ENCODE measurements at regions not wholly inside any gene's neighbourhood (a gene's known extent, or its start where the extent isn't known, plus 50 kb on each side); places are given as distances from the start of the nearest gene placed in this dataset.
"Not testable (repeated sequence)": the region's sequence is repeated elsewhere in the genome, so short reads cannot be mapped to it uniquely, and the experiment has no call there.

GRCh38 chr4:81722290-81722851 lies 250.7 kb upstream of the RASGEF1B start:
- no peak overlapping the region for H3K27ac ChIP-seq (ENCODE audit: low read length)
- POLR2A ChIA-PET = no interaction called here
- no peaks in the 10 kb centered on the region for H3K27me3 ChIP-seq (ENCODE audit: control insufficient read depth, insufficient read depth, low read length)
- DNase-seq (ENCODE audit: low read depth, low spot score) (no peak), ATAC-seq (no peak)
- no peaks in the 10 kb centered on the region for H3K9me3 ChIP-seq (ENCODE audit: control insufficient read depth, insufficient read depth, low read depth, low read length)
- in situ Hi-C loops (cut with HindIII; ENCODE audit: low pct_unique_long_range_greater_than_20kb, low sequenced_read_pairs) = no loop called here
- H3K36me3 ChIP-seq (ENCODE audit: control insufficient read depth, insufficient read depth, low read length) = no peaks in the 10 kb centered on the region
- TF ChIP-seq POLR2AphosphoS5 (IDR thresholded peaks at IDR 0.05; ENCODE audit: low read depth, low read length) = no peak
- no peak for TF ChIP-seq CTCF (IDR thresholded peaks at IDR 0.05)
- TF ChIP-seq SIN3A (IDR thresholded peaks at IDR 0.05; ENCODE audit: borderline replicate concordance, insufficient read depth, low read depth, low read length) = no peak
- no peak for TF ChIP-seq TCF7L2 (IDR thresholded peaks at IDR 0.05; ENCODE audit: low read depth, low read length)
- no peak for TF ChIP-seq REST (IDR thresholded peaks at IDR 0.05; ENCODE audit: insufficient read depth in 1 of 2, low read depth in 2 of 2, low read length in 1 of 2)
- no peaks in the 10 kb centered on the region for H3K4me1 ChIP-seq (ENCODE audit: control insufficient read depth, insufficient read depth, low read length)
- no peak overlapping the region for H3K4me3 ChIP-seq (ENCODE audit: low read depth in 2 of 2, low read length in 2 of 2)
- intact Hi-C loops (cut with micrococcal nuclease; ENCODE audit: unreplicated experiment) = no loop called here
- CTCF ChIA-PET = no interaction called here
- no TSS peak for BruUV-seq (replicated peaks)

DNA sequence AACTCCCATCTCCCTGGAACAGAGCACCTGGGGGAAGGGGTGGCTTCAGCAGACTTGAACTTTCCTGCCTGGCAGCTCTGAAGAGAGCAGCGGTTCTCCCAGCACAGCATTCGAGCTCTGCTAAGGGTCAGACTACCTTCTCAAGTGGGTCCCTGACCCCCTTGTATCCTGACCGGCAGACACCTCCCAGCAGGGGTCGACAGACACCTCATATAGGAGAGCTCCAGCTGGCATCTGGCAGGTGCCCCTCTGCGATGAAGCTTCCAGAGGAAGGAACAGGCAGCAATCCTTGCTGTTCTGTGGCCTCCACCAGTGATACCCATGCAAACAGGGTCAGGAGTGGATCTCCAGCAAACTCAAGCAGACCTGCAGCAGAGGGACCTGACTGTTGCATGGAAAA lies 244.1 kb upstream of the RASGEF1B start:
- no peaks in the 10 kb centered on the region for H3K4me1 ChIP-seq (ENCODE audit: control insufficient read depth, insufficient read depth, low read length)
- in situ Hi-C loops (cut with HindIII; ENCODE audit: low pct_unique_long_range_greater_than_20kb, low sequenced_read_pairs) (no loop called here), intact Hi-C loops (cut with micrococcal nuclease; ENCODE audit: unreplicated experiment) (no loop called here)
- H3K4me3 ChIP-seq (ENCODE audit: low read depth in 2 of 2, low read length in 2 of 2) = no peak overlapping the region
- ATAC-seq = no peak
- H3K27me3 ChIP-seq (ENCODE audit: control insufficient read depth, insufficient read depth, low read length) = no peaks in the 10 kb centered on the region
- no TSS peak for BruUV-seq (replicated peaks)
- H3K27ac ChIP-seq (ENCODE audit: low read length) = no peak overlapping the region
- no peak for DNase-seq (ENCODE audit: low read depth, low spot score)
- TF ChIP-seq SIN3A (IDR thresholded peaks at IDR 0.05; ENCODE audit: borderline replicate concordance, insufficient read depth, low read depth, low read length) (no peak), POLR2AphosphoS5 (IDR thresholded peaks at IDR 0.05; ENCODE audit: low read depth, low read length) (no peak), CTCF (IDR thresholded peaks at IDR 0.05) (no peak), REST (IDR thresholded peaks at IDR 0.05; ENCODE audit: insufficient read depth in 1 of 2, low read depth in 2 of 2, low read length in 1 of 2) (no peak), TCF7L2 (IDR thresholded peaks at IDR 0.05; ENCODE audit: low read depth, low read length) (no peak)
- CTCF ChIA-PET = no interaction called here
- POLR2A ChIA-PET = no interaction called here
- H3K36me3 ChIP-seq (ENCODE audit: control insufficient read depth, insufficient read depth, low read length) = no peaks in the 10 kb centered on the region
- H3K9me3 ChIP-seq (ENCODE audit: control insufficient read depth, insufficient read depth, low read depth, low read length) = no peaks in the 10 kb centered on the region

DNA sequence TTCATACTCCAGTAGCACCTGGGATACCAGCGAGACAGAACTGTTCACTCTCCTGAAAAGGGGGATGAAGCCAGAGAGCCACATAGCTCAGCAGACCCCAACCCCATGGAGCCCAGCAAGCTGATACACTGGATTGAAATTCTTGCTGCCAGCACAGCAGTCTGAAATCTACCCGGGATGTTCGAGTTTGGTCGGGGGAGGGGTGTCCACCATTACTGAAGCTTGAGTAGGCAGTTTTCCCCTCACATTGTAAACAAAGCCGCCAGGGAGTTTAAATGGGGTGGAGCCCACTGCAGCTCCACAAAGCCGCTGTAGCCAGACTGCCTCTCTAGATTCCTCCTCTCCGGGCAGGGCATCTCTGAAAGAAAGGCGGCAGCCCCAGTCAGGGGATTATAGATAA lies 243.7 kb upstream of the RASGEF1B start:
- ATAC-seq; CTCF ChIA-PET; H3K4me1 ChIP-seq (ENCODE audit: control insufficient read depth, insufficient read depth, low read length); in situ Hi-C loops (cut with HindIII; ENCODE audit: low pct_unique_long_range_greater_than_20kb, low sequenced_read_pairs); H3K36me3 ChIP-seq (ENCODE audit: control insufficient read depth, insufficient read depth, low read length); H3K4me3 ChIP-seq (ENCODE audit: low read depth in 2 of 2, low read length in 2 of 2); H3K27me3 ChIP-seq (ENCODE audit: control insufficient read depth, insufficient read depth, low read length); POLR2A ChIA-PET; DNase-seq (ENCODE audit: low read depth, low spot score); BruUV-seq (replicated peaks); H3K9me3 ChIP-seq (ENCODE audit: control insufficient read depth, insufficient read depth, low read depth, low read length); intact Hi-C loops (cut with micrococcal nuclease; ENCODE audit: unreplicated experiment); H3K27ac ChIP-seq (ENCODE audit: low read length): not testable (repeated sequence)

All from Panc1 (cell line).